GM18858 (cell line): ENCODE measurements at regions not wholly inside any gene's neighbourhood (a gene's known extent, or its start where the extent isn't known, plus 50 kb on each side); places are given as distances from the start of the nearest gene placed in this dataset.
"Not testable (repeated sequence)": the region's sequence is repeated elsewhere in the genome, so short reads cannot be mapped to it uniquely, and the experiment has no call there.

Experiments used
- ATAC-seq: cut with Tn5 transposase; IDR thresholded peaks from one replicate; pipeline ENCODE4 v1.9.1; 2021; ENCODE audit not compliant: unreplicated experiment

GRCh38 chr6:65996096-65996495, 289.1 kb upstream of the EYS start:
- no peak for ATAC-seq

DNA sequence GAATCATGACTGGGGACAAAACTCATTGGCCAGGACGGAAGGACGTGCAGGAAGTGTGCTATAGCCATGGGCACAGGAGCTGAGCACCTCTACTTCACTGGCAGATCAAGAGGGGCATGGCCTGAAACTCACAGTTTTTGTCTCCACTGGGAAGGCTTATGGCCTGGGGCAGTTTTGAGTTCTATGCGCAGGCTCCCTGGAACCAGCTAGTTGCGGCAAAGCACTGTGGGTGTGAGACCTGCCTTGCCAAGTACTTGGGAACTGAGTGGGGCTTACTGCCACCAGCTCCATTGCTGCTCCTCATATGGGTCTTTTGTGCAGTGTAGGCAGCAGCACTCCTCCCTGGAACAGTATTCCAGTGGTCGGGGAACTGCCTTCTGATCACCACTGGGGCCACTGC, 282.6 kb upstream of the EYS start:
- ATAC-seq, result no peak

- no peak for ATAC-seq
Observed at GRCh38 chr6:65988006-65988405, 281.0 kb upstream of the EYS start.

- ATAC-seq, result no peak
Observed at GRCh38 chr6:65984089-65984488, 277.1 kb upstream of the EYS start.

DNA sequence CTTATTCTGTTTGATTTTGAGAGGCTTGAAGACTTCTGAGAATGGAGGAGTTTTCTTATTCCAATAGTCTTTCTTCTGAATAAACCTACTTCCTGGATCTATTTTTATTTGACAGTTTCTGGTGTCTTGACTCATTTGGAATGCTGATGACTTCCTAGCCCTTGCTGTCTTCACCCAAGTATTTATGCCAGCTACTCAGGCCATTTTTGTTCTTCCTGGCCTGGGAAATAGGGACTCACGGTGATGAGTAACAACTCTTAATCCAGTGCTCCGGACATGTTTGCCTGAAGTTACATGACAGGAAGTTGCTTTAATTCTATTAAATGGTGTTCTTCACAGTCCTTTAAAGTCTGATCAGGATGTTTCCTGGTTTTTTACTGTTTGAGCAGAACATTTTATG, 272.1 kb upstream of the EYS start:
- no peak for ATAC-seq

DNA sequence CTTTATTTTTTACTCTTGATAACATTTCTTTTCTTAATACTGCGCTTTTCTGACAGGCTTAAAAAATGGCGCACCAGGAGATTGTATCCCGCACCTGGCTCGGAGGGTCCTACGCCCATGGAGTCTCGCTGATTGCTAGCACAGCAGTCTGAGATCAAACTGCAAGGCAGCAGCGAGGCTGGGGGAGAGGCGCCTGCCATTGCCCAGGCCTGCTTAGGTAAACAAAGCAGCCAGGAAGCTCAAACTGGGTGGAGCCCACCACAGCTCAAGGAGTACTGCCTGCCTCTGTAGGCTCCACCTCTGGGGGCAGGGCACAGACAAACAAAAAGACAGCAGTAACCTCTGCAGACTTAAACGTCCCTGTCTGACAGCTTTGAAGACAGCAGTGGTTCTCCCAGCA, 264.2 kb upstream of the EYS start:
- not testable (repeated sequence) for ATAC-seq

GRCh38 chr6:65964261-65964660, 257.2 kb upstream of the EYS start:
- no peak for ATAC-seq

- no peak for ATAC-seq
Observed at GRCh38 chr6:65955034-65955433, 248.0 kb upstream of the EYS start.

- no peak for ATAC-seq
Observed at GRCh38 chr6:65948062-65948461, 241.0 kb upstream of the EYS start.

- no peak for ATAC-seq
Observed at GRCh38 chr6:65943548-65943947, 236.5 kb upstream of the EYS start.

GRCh38 chr6:65943051-65943450, 236.0 kb upstream of the EYS start:
- ATAC-seq, result no peak

- ATAC-seq, result no peak
Observed at GRCh38 chr6:65938000-65938399, 231.0 kb upstream of the EYS start.

- no peak for ATAC-seq
Observed at GRCh38 chr6:65935412-65935811, 228.4 kb upstream of the EYS start.

GRCh38 chr6:65933390-65933789, 226.4 kb upstream of the EYS start:
- ATAC-seq, result no peak

DNA sequence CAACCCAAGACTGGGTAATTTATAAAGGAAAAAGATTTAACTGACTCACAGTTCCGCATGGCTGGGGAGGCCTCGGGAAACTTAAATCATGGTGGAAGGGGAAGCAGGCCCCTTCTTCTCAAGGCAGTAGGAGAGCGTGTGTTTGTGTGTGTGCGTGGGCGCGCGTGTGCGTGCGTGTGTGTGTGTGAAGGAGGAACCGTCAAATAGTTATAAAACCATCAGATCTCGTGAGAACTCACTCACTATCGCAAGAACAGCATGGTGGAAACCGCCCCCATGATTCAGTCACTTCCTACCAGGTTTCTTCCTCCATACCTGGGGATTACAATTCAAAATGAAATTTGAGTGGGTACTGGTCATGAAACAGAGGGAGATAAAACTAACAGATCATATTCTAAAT, 220.1 kb upstream of the EYS start:
- no peak for ATAC-seq

DNA sequence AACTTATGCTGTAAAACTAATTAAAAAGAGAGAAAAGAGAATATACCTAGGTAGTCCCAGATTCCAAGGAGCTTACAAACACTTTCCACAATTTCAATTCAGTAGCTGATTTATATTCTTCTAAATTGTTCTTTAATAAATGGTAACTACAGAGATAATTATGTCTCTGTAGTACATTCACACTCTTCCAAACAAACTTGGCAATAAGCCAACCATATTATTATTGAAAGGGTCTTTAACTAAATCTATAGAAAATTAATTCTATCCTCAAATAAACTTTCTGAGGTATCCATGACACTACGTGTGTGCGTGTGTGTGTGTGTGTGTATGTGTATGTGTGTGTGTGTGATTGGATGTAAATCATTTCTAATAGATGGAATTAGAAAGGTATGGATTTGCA, 217.4 kb upstream of the EYS start:
- no peak for ATAC-seq

DNA sequence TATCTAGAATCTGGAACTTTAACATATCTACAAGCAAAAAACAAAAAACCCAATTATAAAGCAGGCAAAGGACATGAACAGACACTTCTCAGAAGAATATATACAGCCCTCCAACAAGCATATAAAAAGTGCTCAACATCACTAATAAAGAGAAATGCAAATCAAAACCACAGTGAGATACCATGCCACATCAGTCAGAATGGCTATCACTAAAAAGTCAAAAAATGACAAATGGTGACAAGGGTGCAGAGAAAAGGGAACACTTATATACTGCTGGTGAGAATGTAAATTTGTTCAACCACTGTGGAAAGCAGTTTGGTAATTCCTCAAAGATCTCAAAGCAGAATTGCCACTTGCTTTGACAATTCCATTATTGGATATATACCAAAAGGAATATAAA, 215.0 kb upstream of the EYS start:
- ATAC-seq, result no peak

DNA sequence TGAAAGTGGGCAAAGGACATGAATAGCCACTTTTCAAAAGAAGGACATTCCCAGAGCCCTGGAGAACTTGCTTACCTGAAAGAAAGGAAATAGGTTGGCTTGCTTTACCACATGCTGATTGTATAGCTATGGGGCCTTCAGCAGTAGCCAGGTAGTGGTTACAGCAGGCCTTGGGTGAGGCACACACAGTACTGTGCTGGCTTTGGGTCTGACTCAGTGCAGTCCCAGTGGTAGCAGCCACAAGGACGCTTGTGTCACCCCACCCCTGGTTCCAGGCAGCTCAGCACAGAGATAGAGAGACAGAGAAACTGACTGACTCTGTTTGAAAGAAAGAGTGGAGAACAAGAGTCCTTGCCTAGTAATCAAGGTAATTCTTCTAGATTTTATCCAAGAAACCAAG, 201.0 kb upstream of the EYS start:
- ATAC-seq, result no peak

GRCh38 chr6:65903992-65904391, 197.0 kb upstream of the EYS start:
- ATAC-seq, result no peak

GRCh38 chr6:65900928-65901327, 193.9 kb upstream of the EYS start:
- no peak for ATAC-seq

- ATAC-seq, result no peak
Observed at GRCh38 chr6:65896140-65896539, 189.1 kb upstream of the EYS start.

- ATAC-seq, result no peak
Observed at GRCh38 chr6:65876668-65877067, 169.6 kb upstream of the EYS start.

GRCh38 chr6:65852369-65852852, 145.4 kb upstream of the EYS start:
- no peak for ATAC-seq

GRCh38 chr6:65830151-65830550, 123.1 kb upstream of the EYS start:
- no peak for ATAC-seq
